Fibroblast of lung (primary cell): ENCODE measurements at regions not wholly inside any gene's neighbourhood (a gene's known extent, or its start where the extent isn't known, plus 50 kb on each side); places are given as distances from the start of the nearest gene placed in this dataset.

Experiments used
- EZH2 ChIP-seq: IDR thresholded peaks from 2 replicates; pipeline ENCODE4 v1.5.1; 2012; ENCODE audit warnings: low read length, control low read depth, mild to moderate bottlenecking; ENCODE audit errors: missing control alignments
- TF ChIP-seq, protein P1 (sequence below), 2 donors: IDR thresholded peaks in 1 of 2; conservative IDR thresholded peaks in 1 of 2; 1 replicate in 1 of 2; 2 replicates in 1 of 2; pipeline ENCODE4 v1.5.1; 2011 to 2012; ENCODE audit warnings: low read length in 2 of 2, control low read depth in 1 of 2, inconsistent platforms in 1 of 2, low read depth in 1 of 2, mild to moderate bottlenecking in 1 of 2

DNA sequence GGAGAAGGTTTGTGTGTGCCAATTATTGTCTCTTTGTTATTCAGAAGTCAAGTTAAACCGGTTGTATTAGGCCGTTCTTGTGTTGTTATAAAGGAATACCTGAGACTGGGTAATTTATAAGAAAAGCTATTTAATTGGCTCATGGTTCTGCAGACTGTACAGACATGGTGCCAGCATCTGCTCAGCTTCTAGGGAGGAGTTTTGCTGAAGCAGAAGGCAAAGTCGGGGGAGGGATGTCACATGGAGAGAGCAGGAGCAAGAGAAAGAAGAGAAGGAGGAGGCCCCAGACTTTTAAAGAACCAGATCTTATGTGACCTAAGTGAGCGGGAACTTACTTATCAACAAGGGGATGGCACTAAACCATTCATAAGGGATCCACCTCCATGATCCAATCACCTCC lies 349.3 kb upstream of the PCDH18 start:
- TF ChIP-seq, protein P1, sequence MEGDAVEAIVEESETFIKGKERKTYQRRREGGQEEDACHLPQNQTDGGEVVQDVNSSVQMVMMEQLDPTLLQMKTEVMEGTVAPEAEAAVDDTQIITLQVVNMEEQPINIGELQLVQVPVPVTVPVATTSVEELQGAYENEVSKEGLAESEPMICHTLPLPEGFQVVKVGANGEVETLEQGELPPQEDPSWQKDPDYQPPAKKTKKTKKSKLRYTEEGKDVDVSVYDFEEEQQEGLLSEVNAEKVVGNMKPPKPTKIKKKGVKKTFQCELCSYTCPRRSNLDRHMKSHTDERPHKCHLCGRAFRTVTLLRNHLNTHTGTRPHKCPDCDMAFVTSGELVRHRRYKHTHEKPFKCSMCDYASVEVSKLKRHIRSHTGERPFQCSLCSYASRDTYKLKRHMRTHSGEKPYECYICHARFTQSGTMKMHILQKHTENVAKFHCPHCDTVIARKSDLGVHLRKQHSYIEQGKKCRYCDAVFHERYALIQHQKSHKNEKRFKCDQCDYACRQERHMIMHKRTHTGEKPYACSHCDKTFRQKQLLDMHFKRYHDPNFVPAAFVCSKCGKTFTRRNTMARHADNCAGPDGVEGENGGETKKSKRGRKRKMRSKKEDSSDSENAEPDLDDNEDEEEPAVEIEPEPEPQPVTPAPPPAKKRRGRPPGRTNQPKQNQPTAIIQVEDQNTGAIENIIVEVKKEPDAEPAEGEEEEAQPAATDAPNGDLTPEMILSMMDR (conservative IDR thresholded peaks at IDR 0.05 in 1 of 2, IDR thresholded peaks at IDR 0.05 in 1 of 2; ENCODE audit: low read depth in 1 of 2, low read length in 2 of 2) = no peak
- no peak for TF ChIP-seq EZH2
